NOMO-1 treated with dmso at 0.1 percent for 144 hours (cell line): ENCODE measurements at regions not wholly inside any gene's neighbourhood (a gene's known extent, or its start where the extent isn't known, plus 50 kb on each side); places are given as distances from the start of the nearest gene placed in this dataset.
"Not testable (repeated sequence)": the region's sequence is repeated elsewhere in the genome, so short reads cannot be mapped to it uniquely, and the experiment has no call there.

Experiments used
- DNase-seq: peaks from one replicate; lab custom pipeline; 2025; ENCODE audit not compliant: unreplicated experiment; lab: John Stamatoyannopoulos, UW

- DNase-seq = no peak
Observed at GRCh38 chr15:46892621-46893160, 824.6 kb upstream of the SEMA6D start.

DNA sequence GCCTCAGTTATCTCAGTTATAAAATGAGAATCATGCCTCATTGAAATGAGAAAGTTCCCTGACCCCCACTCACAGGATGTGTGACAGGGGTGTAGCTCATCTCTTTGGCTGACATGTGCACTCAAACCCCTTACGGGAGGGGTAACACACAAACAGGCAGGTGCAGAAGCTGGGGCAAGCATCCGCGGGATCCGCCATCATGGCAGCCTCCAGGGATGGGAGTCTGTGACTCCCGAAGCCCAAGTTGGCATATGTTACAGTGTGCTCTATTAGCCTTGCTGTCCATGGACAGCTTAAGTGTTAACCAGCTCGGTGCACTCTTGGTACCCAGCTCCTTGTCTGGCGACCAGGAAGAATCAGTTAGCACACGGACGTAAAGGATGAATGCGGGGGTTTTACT lies 822.7 kb upstream of the SEMA6D start:
- DNase-seq = no peak

DNA sequence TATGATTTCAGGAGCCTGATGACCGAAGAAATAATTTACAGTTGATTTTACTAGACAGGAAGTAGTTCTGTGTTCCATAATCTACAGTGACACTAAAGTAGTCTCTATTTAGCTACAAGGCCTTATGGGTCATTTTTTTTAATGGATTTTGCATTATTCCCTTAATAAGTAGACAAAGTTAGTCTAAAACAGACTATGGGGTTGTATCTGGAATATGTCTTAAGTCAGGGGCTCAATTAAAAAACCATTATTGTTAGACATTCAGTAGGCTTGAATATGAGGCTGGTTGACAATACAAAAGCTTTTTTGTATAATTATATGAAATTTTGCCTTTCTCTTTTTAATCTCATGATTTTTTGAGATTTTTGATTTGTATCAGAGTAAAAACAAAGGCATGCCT lies 820.0 kb upstream of the SEMA6D start:
- DNase-seq = no peak

DNA sequence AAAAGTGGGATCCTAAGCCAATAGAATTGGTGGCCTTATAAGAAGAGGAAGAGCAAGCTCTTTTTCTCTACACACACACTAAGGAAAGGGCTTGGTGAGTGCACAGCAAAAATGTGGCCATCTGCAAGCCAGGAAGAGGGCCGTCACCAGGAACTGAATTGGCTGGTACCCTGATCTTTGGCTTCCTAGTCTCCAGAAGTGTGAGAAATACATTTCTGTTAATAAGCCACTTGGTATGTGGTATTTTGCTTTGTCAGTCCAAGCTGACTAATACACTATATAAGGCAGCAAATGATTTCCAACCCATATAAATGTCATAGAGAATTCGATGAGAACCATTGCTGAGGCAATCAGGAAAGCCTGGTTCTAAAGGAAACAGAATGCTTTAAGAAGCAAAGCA lies 816.3 kb upstream of the SEMA6D start:
- no peak for DNase-seq

GRCh38 chr15:46917721-46918252 lies 799.5 kb upstream of the SEMA6D start:
- DNase-seq = no peak

DNA sequence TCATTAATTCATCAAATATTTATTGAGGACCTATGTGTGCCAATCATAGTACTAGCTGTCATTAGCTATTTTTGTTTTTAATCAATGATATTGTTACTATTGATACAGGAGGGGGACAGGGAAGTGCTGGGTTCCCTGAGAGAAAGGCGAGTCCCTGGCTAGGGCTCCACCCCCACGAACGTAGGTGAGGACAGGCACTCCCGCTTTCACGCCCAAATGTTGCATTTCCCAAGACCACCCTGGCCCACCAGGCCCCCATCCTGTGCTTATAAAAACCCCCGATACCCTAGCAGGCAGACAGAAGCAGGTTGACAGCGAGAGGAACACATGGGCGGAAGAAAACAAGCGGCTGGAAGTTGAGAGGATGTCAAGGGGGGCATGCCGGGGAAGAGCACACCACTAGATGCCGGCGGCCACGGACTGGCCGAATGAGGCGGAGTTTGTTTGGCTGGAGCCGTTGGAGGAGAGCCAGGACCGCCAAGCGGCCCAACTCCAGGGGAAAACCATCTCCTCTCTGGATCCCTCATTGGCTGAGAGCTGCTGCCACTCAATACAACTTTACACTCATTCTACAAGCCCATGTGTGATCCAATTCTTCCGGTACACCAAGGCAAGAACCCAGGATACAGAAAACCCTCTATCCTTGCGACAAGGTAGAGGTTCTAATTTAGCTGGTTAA lies 798.7 kb upstream of the SEMA6D start:
- no peak for DNase-seq

GRCh38 chr15:46921891-46922290 lies 795.4 kb upstream of the SEMA6D start:
- DNase-seq = no peak

- no peak for DNase-seq
Observed at GRCh38 chr15:46930426-46930825, 786.9 kb upstream of the SEMA6D start.

GRCh38 chr15:46933332-46933731 lies 784.0 kb upstream of the SEMA6D start:
- DNase-seq = no peak

GRCh38 chr15:46934851-46935250 lies 782.5 kb upstream of the SEMA6D start:
- DNase-seq = no peak

DNA sequence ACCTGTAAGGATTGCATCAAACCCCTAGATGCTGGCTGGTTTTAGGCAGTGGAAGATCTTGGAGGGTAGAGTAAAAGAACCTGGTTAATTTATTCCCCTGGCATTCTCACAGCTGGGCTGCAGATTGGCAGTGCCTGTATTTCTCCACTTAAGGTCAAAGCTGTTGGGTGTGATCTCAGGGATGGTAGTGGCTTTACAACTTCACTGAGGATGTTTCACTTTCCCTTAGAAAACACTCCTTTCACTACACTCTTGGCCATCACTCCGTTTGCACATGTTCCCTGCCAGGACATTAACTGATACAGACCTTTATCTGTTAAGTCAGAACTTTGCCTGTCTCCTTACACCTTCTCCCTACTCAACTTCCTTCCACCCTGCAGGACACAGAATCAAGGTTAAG lies 779.1 kb upstream of the SEMA6D start:
- no peak for DNase-seq

DNA sequence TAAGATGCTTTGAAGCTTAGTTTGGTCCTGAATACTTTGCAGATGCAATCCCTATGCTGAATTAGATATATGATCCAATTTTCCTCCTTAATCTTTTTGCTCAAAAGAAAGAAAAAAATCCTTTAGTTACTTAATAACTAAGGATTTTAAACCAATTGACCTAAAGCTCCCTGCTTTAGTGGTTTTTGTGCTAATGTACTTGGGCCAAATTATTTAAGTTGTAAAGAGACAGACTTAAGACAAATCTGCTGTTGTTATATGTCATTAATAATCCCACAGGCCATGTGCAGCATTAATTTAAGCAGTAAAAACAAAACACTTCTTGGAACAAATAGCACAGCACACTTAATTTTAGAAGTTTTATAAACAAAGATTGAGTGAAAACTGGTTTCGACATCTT lies 776.1 kb upstream of the SEMA6D start:
- DNase-seq = no peak

GRCh38 chr15:46946953-46947352 lies 770.4 kb upstream of the SEMA6D start:
- DNase-seq = no peak

- no peak for DNase-seq
Observed at GRCh38 chr15:46955576-46955975, 761.7 kb upstream of the SEMA6D start.

GRCh38 chr15:46956456-46956855 lies 760.8 kb upstream of the SEMA6D start:
- DNase-seq = no peak

- no peak for DNase-seq
Observed at GRCh38 chr15:46956881-46957280, 760.4 kb upstream of the SEMA6D start.

DNA sequence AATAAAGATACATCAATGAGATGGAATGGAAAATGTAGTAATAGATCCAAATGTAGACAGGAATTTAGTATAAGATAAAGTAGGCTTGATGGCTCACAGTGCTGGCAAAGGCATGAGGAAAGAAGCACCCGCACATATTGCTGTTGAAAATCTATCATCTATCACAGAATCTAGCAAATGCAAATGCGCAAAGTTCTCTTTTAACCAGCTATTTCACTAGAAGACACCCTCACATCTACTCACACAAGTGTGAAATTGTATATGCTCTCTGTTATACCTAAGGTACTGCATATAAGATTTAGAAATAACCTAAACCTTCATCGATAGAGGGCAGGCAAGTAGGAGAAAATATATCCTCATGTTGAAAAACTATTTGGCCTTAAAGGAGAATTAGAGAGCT lies 756.7 kb upstream of the SEMA6D start:
- DNase-seq = no peak

GRCh38 chr15:46961795-46962194 lies 755.5 kb upstream of the SEMA6D start:
- no peak for DNase-seq

- DNase-seq = not testable (repeated sequence)
Observed at GRCh38 chr15:46988055-46988454, 729.2 kb upstream of the SEMA6D start.

GRCh38 chr15:46996359-46996758 lies 720.9 kb upstream of the SEMA6D start:
- DNase-seq = no peak

GRCh38 chr15:46997501-46997900 lies 719.8 kb upstream of the SEMA6D start:
- DNase-seq = no peak

GRCh38 chr15:47003568-47003967 lies 713.7 kb upstream of the SEMA6D start:
- DNase-seq = no peak

GRCh38 chr15:47013446-47013845 lies 703.9 kb upstream of the SEMA6D start:
- no peak for DNase-seq
